ENCODE measurements at regions not wholly inside any gene's neighbourhood (a gene's known extent, or its start where the extent isn't known, plus 50 kb on each side); places are given as distances from the start of the nearest gene placed in this dataset.

GRCh38 chr2:125857971-125858794 is 797.8 kb upstream of the GYPC start:
- DNase-seq = no peak
- Histone ChIP-seq H3K36me3 (ENCODE audit: control insufficient read depth, insufficient read depth, low read length) (no peaks in the 10 kb centered on the region), H3K27ac (ENCODE audit: low read depth, low read length) (peak overlapping the region; percentile 38), H3K4me1 (ENCODE audit: control insufficient read depth, insufficient read depth, low read length) (peaks cover 5% of the 10 kb centered on the region), H3K9ac (ENCODE audit: extremely low read depth, low read length, poor library complexity, severe bottlenecking) (no peak overlapping the region), H3K9me3 (ENCODE audit: control insufficient read depth, low read length) (no peaks in the 10 kb centered on the region), H3K27me3 (ENCODE audit: control insufficient read depth, insufficient read depth, low read length, poor library complexity, severe bottlenecking) (no peaks in the 10 kb centered on the region), H3K4me3 (ENCODE audit: low read length) (no peak overlapping the region)
- H3K27me3 Mint-ChIP-seq (ENCODE audit: insufficient read depth) = no peaks in the 10 kb centered on the region
- H3K9me3 Mint-ChIP-seq = no peaks in the 10 kb centered on the region
- no peaks in the 10 kb centered on the region for H3K36me3 Mint-ChIP-seq (ENCODE audit: low read depth)
- 91 to 92% methylated on average over 2 to 7 of the region's 8 CpGs for WGBS, 2 experiments (ENCODE audit: insufficient coverage in 1 of 2, insufficient read length in 1 of 2)
- no peak overlapping the region for H3K4me3 Mint-ChIP-seq
- TF ChIP-seq CTCF (conservative IDR thresholded peaks at IDR 0.05) = no peak
- H3K27ac Mint-ChIP-seq = no peak overlapping the region
- peaks cover 8% of the 10 kb centered on the region for H3K4me1 Mint-ChIP-seq

- Histone ChIP-seq H3K36me3 (ENCODE audit: control insufficient read depth, insufficient read depth, low read length) (no peaks in the 10 kb centered on the region), H3K27ac (ENCODE audit: low read depth, low read length) (no peak overlapping the region), H3K9ac (ENCODE audit: extremely low read depth, low read length, poor library complexity, severe bottlenecking) (no peak overlapping the region), H3K4me3 (ENCODE audit: low read length) (no peak overlapping the region), H3K27me3 (ENCODE audit: control insufficient read depth, insufficient read depth, low read length, poor library complexity, severe bottlenecking) (no peaks in the 10 kb centered on the region), H3K4me1 (ENCODE audit: control insufficient read depth, insufficient read depth, low read length) (no peaks in the 10 kb centered on the region), H3K9me3 (ENCODE audit: control insufficient read depth, low read length) (no peaks in the 10 kb centered on the region)
- H3K27ac Mint-ChIP-seq = no peak overlapping the region
- no peak overlapping the region for H3K4me3 Mint-ChIP-seq
- H3K27me3 Mint-ChIP-seq (ENCODE audit: insufficient read depth) = no peaks in the 10 kb centered on the region
- DNase-seq = no peak
- no peaks in the 10 kb centered on the region for H3K9me3 Mint-ChIP-seq
- H3K36me3 Mint-ChIP-seq (ENCODE audit: low read depth) = no peaks in the 10 kb centered on the region
- WGBS, 2 experiments (ENCODE audit: insufficient coverage in 1 of 2, insufficient read length in 1 of 2) = no CpG with 5 or more reads among the region's 1 CpG
- TF ChIP-seq CTCF (conservative IDR thresholded peaks at IDR 0.05) = no peak
- peaks cover 2% of the 10 kb centered on the region for H3K4me1 Mint-ChIP-seq
Observed at GRCh38 chr2:125861461-125861860, 794.5 kb upstream of the GYPC start.

- Histone ChIP-seq H3K27ac (ENCODE audit: low read depth, low read length) (no peak overlapping the region), H3K36me3 (ENCODE audit: control insufficient read depth, insufficient read depth, low read length) (no peaks in the 10 kb centered on the region), H3K9ac (ENCODE audit: extremely low read depth, low read length, poor library complexity, severe bottlenecking) (no peak overlapping the region), H3K4me1 (ENCODE audit: control insufficient read depth, insufficient read depth, low read length) (no peaks in the 10 kb centered on the region), H3K27me3 (ENCODE audit: control insufficient read depth, insufficient read depth, low read length, poor library complexity, severe bottlenecking) (no peaks in the 10 kb centered on the region), H3K9me3 (ENCODE audit: control insufficient read depth, low read length) (no peaks in the 10 kb centered on the region), H3K4me3 (ENCODE audit: low read length) (no peak overlapping the region)
- H3K36me3 Mint-ChIP-seq (ENCODE audit: low read depth) = no peaks in the 10 kb centered on the region
- no peaks in the 10 kb centered on the region for H3K4me1 Mint-ChIP-seq
- H3K27me3 Mint-ChIP-seq (ENCODE audit: insufficient read depth) = no peaks in the 10 kb centered on the region
- 96 to 100% methylated on average over 1 to 4 of the region's 4 CpGs for WGBS, 2 experiments (ENCODE audit: insufficient coverage in 1 of 2, insufficient read length in 1 of 2)
- no peak overlapping the region for H3K27ac Mint-ChIP-seq
- H3K4me3 Mint-ChIP-seq = no peak overlapping the region
- H3K9me3 Mint-ChIP-seq = peaks cover 1% of the 10 kb centered on the region
- DNase-seq = no peak
- no peak for TF ChIP-seq CTCF (conservative IDR thresholded peaks at IDR 0.05)
Observed at GRCh38 chr2:125867908-125868307, 788.0 kb upstream of the GYPC start.
